HG03457 (cell line): ENCODE measurements at regions not wholly inside any gene's neighbourhood (a gene's known extent, or its start where the extent isn't known, plus 50 kb on each side); places are given as distances from the start of the nearest gene placed in this dataset.

Source experiments
- ATAC-seq: cut with Tn5 transposase; IDR thresholded peaks from one replicate; pipeline ENCODE4 v1.9.1; 2021; ENCODE audit warnings: moderate number of reproducible peaks; ENCODE audit not compliant: unreplicated experiment

- no peak for ATAC-seq
These were observed 308.4 kb upstream of the PRKCQ start for GRCh38 chr10:6888434-6888833.

- no peak for ATAC-seq
These were observed 305.2 kb upstream of the PRKCQ start for GRCh38 chr10:6885284-6885683.

GRCh38 chr10:6881987-6882386, 301.9 kb upstream of the PRKCQ start:
- no peak for ATAC-seq

GRCh38 chr10:6877722-6878392, 297.8 kb upstream of the PRKCQ start:
- no peak for ATAC-seq

- ATAC-seq: no peak
These were observed 297.3 kb upstream of the PRKCQ start for GRCh38 chr10:6877336-6877721.

GRCh38 chr10:6875269-6875865, 295.3 kb upstream of the PRKCQ start:
- ATAC-seq: no peak

- ATAC-seq: no peak
These were observed 291.1 kb upstream of the PRKCQ start for GRCh38 chr10:6871128-6871527.

GRCh38 chr10:6868036-6868725, 288.1 kb upstream of the PRKCQ start:
- ATAC-seq: no peak

GRCh38 chr10:6866757-6867156, 286.7 kb upstream of the PRKCQ start:
- ATAC-seq: no peak

GRCh38 chr10:6864142-6864541, 284.1 kb upstream of the PRKCQ start:
- ATAC-seq: no peak

- no peak for ATAC-seq
These were observed 283.3 kb upstream of the PRKCQ start for GRCh38 chr10:6863381-6863780.

GRCh38 chr10:6850452-6850851, 270.4 kb upstream of the PRKCQ start:
- no peak for ATAC-seq

- ATAC-seq: no peak
These were observed 267.5 kb upstream of the PRKCQ start for GRCh38 chr10:6847561-6847960.

- no peak for ATAC-seq
These were observed 264.0 kb upstream of the PRKCQ start for GRCh38 chr10:6843894-6844650.

GRCh38 chr10:6843481-6843881, 263.4 kb upstream of the PRKCQ start:
- no peak for ATAC-seq

- ATAC-seq: no peak
These were observed 262.6 kb upstream of the PRKCQ start for GRCh38 chr10:6842722-6843121.

- ATAC-seq: no peak
These were observed 261.7 kb upstream of the PRKCQ start for GRCh38 chr10:6841761-6842160.

- ATAC-seq: no peak
These were observed 260.7 kb upstream of the PRKCQ start for GRCh38 chr10:6840766-6841165.

GRCh38 chr10:6840201-6840691, 260.2 kb upstream of the PRKCQ start:
- no peak for ATAC-seq

GRCh38 chr10:6838118-6838517, 258.0 kb upstream of the PRKCQ start:
- no peak for ATAC-seq

GRCh38 chr10:6833458-6834011, 253.5 kb upstream of the PRKCQ start:
- ATAC-seq: no peak
